SK-N-MC (cell line): ENCODE measurements at regions not wholly inside any gene's neighbourhood (a gene's known extent, or its start where the extent isn't known, plus 50 kb on each side); places are given as distances from the start of the nearest gene placed in this dataset.

Source experiments
- EZH2 ChIP-seq: fragments of 200-600 bp; sonication (generic); IDR thresholded peaks from one replicate; pipeline ENCODE4 v1.6.1; 2017; ENCODE audit warnings: antibody characterized with exemption
- POLR2AphosphoS5 ChIP-seq: IDR thresholded peaks from 2 replicates; pipeline ENCODE4 v1.6.1; 2012; ENCODE audit warnings: mild to moderate bottlenecking, low read depth, low read length, borderline replicate concordance

DNA sequence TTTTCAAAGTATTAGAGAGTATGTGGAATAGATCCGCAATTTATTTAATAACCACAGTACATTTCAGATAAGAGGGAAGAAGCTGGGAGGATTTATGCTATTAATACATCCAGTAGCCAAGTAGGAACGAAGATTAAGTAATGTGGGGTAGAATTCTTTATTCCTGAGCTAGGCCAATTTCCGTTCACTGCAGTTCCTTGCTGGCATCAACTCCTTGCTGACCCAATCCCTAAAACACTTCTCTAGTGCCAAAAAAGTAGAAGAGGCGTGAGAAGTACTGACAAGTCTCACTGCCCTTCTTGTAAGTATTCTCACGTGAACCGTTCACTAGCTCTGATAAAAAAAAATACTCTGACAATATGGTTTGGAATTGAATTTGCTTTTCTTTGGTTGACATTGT, 211.4 kb downstream of the EPHA4 start:
- TF ChIP-seq EZH2 (no peak), POLR2AphosphoS5 (no peak)
